SK-N-MC (cell line): ENCODE measurements at regions not wholly inside any gene's neighbourhood (a gene's known extent, or its start where the extent isn't known, plus 50 kb on each side); places are given as distances from the start of the nearest gene placed in this dataset.

Experiments
- DNase-seq: peaks from one replicate; pipeline ENCODE4 v3.0.0-alpha.2; 2011; ENCODE audit warnings: low read depth, low spot score
- H3K27ac ChIP-seq: fragments of 200-600 bp; sonication (generic); 2 replicates; pipeline ENCODE4 v1.5.1; 2016; ENCODE audit warnings: mixed run types
- H3K36me3 ChIP-seq: fragments of 200-600 bp; sonication (generic); 2 replicates; pipeline ENCODE4 v1.6.1; 2017; ENCODE audit warnings: antibody characterized with exemption, low read length, mixed read lengths; ENCODE audit not compliant: insufficient read depth
- H3K4me3 ChIP-seq: fragments of 200-600 bp; sonication (generic); 2 replicates; pipeline ENCODE4 v1.5.1; 2016
- H3K9ac ChIP-seq: fragments of 200-600 bp; sonication (generic); 2 replicates; pipeline ENCODE4 v1.8.0; 2017; ENCODE audit warnings: mixed run types, mixed read lengths; ENCODE audit not compliant: insufficient read length
- H3K9me3 ChIP-seq: fragments of 200-600 bp; sonication (generic); 2 replicates; pipeline ENCODE4 v1.6.1; 2017; ENCODE audit warnings: low read depth, mild to moderate bottlenecking, antibody characterized with exemption, low read length, moderate library complexity, mixed read lengths
- EZH2 ChIP-seq: fragments of 200-600 bp; sonication (generic); IDR thresholded peaks from one replicate; pipeline ENCODE4 v1.6.1; 2017; ENCODE audit warnings: antibody characterized with exemption
- FOXP2 ChIP-seq: optimal IDR thresholded peaks from 2 replicates; pipeline ENCODE3; 2011; ENCODE audit warnings: mild to moderate bottlenecking, moderate library complexity; ENCODE audit not compliant: insufficient read depth; ENCODE audit errors: extremely low read length, control extremely low read depth
- POLR2AphosphoS5 ChIP-seq: IDR thresholded peaks from 2 replicates; pipeline ENCODE4 v1.6.1; 2012; ENCODE audit warnings: mild to moderate bottlenecking, low read depth, low read length, borderline replicate concordance

GRCh38 chr14:42550310-42550709, 943.6 kb downstream of the LRFN5 start:
- Histone ChIP-seq H3K9ac (no peak overlapping the region), H3K9me3 (no peaks in the 10 kb centered on the region), H3K4me3 (no peak overlapping the region), H3K27ac (no peak overlapping the region), H3K36me3 (no peaks in the 10 kb centered on the region)
- TF ChIP-seq EZH2 (no peak), FOXP2 (no peak), POLR2AphosphoS5 (no peak)
- DNase-seq: no peak

- no peaks in the 10 kb centered on the region for H3K9me3 ChIP-seq
- no peak overlapping the region for H3K4me3 ChIP-seq
- no peaks in the 10 kb centered on the region for H3K36me3 ChIP-seq
- no peak overlapping the region for H3K27ac ChIP-seq
- H3K9ac ChIP-seq: no peak overlapping the region
- TF ChIP-seq EZH2 (no peak), FOXP2 (no peak), POLR2AphosphoS5 (no peak)
- no peak for DNase-seq
These were observed 941.7 kb downstream of the LRFN5 start for GRCh38 chr14:42548349-42548748.

- Histone ChIP-seq H3K36me3 (no peaks in the 10 kb centered on the region), H3K27ac (no peak overlapping the region), H3K4me3 (no peak overlapping the region), H3K9ac (no peak overlapping the region), H3K9me3 (no peaks in the 10 kb centered on the region)
- TF ChIP-seq EZH2: no peak
- no peak for TF ChIP-seq POLR2AphosphoS5
- no peak for DNase-seq
These were observed 939.0 kb downstream of the LRFN5 start for GRCh38 chr14:42545636-42546035.

DNA sequence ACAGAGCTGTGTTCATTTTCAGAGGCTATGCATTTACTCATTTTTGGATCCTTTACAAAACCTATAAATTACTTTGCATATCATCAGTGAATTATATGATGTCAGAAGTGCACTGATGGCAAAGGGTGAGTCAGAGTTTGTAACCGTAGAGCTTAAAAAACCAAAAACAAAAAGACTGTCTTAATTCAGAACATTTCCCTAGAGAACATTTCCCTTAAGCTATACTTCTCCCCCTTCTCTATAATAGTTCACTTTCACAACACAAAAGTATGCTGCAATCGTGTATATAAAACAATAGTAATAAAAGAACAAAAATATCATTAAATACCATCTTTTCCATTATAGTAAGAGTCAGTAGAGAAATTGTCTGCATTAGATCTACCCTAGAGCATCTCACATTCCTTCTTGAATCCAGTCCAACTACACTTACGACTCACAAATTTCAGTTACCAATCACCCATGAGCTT, 934.9 kb downstream of the LRFN5 start:
- Histone ChIP-seq H3K9me3 (no peaks in the 10 kb centered on the region), H3K36me3 (no peaks in the 10 kb centered on the region), H3K27ac (peak overlapping the region; percentile 70), H3K4me3 (peak overlapping the region; percentile 6; the same call in 1 of the 2 replicates), H3K9ac (peak overlapping the region; percentile 12)
- TF ChIP-seq EZH2 (no peak), FOXP2 (no peak), POLR2AphosphoS5 (no peak)
- no peak for DNase-seq

DNA sequence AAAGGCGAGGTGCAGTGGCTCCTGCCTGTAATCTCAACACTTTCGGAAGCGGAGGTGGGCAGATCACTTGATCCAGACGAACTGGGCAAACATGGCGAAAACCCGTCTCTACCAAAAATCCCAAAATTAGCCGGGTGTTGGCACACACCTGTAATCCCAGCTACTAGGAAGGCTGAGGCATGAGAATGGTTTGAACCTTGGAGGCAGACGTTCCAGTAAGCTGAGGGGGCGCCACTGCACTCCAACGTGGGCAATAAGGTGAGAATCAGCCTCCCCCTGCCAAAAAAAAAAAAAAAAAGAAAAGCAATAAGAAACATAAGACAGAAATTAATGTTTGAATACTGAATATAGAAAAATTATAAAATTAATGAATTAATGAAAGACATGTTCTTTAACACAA, 928.7 kb downstream of the LRFN5 start:
- Histone ChIP-seq H3K36me3 (no peaks in the 10 kb centered on the region), H3K9ac (no peak overlapping the region), H3K9me3 (0 out of 2 replicates have a peak, but pooled peaks cover 3% of the 10 kb centered on the region), H3K27ac (no peak overlapping the region), H3K4me3 (no peak overlapping the region)
- no peak for DNase-seq
- TF ChIP-seq POLR2AphosphoS5: no peak
- no peak for TF ChIP-seq FOXP2
- TF ChIP-seq EZH2: no peak

DNA sequence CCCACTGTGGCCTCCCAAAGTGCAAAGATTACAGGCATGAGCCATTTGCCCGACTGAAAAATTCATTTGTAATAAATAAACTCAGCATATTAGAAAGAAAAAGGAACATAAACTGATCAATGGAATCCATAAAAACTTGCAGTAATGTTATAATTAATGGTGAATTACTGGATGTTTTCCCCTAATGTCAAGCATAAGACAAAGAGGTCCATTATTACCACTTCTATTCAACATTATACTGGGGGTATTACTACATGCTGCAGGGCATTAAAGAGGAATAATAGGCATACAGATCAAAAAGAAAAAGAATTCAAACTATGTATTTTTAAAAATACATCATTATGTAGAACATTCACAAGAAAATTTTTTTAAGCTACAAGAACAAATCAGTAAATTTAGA, 926.8 kb downstream of the LRFN5 start:
- Histone ChIP-seq H3K4me3 (no peak overlapping the region), H3K36me3 (no peaks in the 10 kb centered on the region)
- no peak for TF ChIP-seq POLR2AphosphoS5
- no peak for TF ChIP-seq EZH2
- TF ChIP-seq FOXP2: no peak

DNA sequence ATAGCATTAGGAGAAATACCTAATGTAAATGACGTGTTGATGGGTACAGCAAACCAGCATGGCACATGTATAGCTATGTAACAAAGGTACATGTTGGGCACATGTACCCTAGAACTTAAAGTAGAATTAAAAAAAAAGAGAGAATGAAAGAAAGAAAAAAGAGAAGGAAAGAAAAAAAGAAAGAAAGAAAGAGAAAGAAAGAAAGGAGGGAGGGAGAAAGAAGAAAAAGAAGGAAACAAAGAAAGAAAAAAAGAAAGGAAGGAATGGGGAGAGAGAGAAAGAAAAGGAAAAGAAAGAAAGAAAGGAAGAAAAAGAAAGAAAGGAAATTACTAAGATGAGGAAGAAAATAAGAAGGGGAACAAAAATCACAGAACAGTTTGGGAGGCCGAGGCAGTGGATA, 925.5 kb downstream of the LRFN5 start:
- Histone ChIP-seq H3K9ac (no peak overlapping the region), H3K36me3 (no peaks in the 10 kb centered on the region), H3K27ac (no peak overlapping the region), H3K4me3 (no peak overlapping the region), H3K9me3 (0 out of 2 replicates have a peak, but pooled peaks cover 3% of the 10 kb centered on the region)
- no peak for DNase-seq
- TF ChIP-seq POLR2AphosphoS5 (no peak), FOXP2 (no peak), EZH2 (no peak)

More for the DNA sequence above, 926.8 kb downstream of the LRFN5 start:
- Histone ChIP-seq H3K9ac (no peak overlapping the region), H3K9me3 (0 out of 2 replicates have a peak, but pooled peaks cover 3% of the 10 kb centered on the region), H3K27ac (no peak overlapping the region)
- DNase-seq: no peak

DNA sequence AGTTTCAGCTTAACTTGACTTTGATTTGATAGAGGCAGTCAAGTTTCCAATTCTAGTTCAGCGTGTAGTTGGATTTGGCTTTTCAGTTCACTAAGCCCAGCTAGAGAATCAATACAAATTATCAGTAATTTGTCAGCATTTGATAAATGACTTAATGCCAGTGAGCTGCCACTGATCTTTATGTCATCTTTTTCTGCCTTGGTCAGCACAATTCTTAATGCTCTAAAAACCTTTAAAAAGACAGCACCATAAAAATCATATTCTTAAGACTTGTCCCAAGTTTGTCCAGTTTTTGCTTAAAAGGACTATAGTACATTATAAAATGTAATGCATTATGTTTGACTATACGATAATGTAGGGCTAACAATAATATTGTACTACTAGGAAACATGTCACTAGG, 920.5 kb downstream of the LRFN5 start:
- H3K27ac ChIP-seq: no peak overlapping the region
- DNase-seq: no peak
- no peak overlapping the region for H3K4me3 ChIP-seq
- TF ChIP-seq EZH2: no peak
- TF ChIP-seq FOXP2: no peak
- no peak for TF ChIP-seq POLR2AphosphoS5
- no peak overlapping the region for H3K9ac ChIP-seq
- H3K36me3 ChIP-seq: no peaks in the 10 kb centered on the region
- no peaks in the 10 kb centered on the region for H3K9me3 ChIP-seq

DNA sequence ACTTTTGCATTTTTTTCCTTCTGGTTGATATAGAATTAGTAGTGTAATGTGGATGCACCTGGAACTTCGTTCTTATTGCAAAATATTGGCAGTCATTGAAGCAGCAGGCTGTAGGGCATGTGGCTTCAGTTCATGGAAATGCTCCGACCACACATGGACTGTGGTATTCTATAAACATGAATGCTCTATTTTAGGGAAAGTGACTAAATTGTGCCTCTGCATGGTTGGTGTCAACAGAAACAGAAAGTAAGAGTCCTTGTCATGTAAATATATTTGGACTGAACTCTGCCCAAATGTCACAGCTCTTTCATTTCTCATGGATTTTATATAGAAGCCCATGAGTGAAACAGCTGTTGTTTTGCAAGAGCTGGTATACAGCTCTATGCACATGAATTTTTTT, 917.0 kb downstream of the LRFN5 start:
- peak overlapping the region; percentile 69 for H3K4me3 ChIP-seq
- peak overlapping the region; percentile 23 for H3K9ac ChIP-seq
- peak overlapping the region; percentile 88 for H3K27ac ChIP-seq
- DNase-seq: no peak
- no peaks in the 10 kb centered on the region for H3K9me3 ChIP-seq
- TF ChIP-seq FOXP2 (no peak), POLR2AphosphoS5 (no peak), EZH2 (no peak)
- H3K36me3 ChIP-seq: no peaks in the 10 kb centered on the region
